ENCODE measurements at regions not wholly inside any gene's neighbourhood (a gene's known extent, or its start where the extent isn't known, plus 50 kb on each side); places are given as distances from the start of the nearest gene placed in this dataset.

DNA sequence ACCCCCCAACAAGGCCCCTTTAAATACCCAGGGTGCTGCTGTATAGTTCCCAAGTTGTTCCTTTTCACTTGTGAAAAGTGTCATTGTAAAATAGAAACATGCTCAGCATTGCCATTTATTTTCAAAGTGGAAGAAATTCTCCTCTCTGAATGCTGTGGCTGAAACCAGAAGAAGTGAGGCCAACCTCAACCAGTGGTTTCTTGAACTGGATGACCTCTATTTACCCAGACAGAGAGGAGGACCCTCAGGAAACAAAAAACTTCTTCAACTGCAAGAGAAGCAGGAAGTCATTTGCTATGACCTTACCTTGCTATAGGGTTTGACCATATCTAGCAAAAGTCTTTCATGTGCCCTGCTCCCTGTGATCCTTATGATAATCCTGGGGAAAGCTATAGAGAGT, 209.7 kb upstream of the RARB start:
- TF ChIP-seq, protein P1, sequence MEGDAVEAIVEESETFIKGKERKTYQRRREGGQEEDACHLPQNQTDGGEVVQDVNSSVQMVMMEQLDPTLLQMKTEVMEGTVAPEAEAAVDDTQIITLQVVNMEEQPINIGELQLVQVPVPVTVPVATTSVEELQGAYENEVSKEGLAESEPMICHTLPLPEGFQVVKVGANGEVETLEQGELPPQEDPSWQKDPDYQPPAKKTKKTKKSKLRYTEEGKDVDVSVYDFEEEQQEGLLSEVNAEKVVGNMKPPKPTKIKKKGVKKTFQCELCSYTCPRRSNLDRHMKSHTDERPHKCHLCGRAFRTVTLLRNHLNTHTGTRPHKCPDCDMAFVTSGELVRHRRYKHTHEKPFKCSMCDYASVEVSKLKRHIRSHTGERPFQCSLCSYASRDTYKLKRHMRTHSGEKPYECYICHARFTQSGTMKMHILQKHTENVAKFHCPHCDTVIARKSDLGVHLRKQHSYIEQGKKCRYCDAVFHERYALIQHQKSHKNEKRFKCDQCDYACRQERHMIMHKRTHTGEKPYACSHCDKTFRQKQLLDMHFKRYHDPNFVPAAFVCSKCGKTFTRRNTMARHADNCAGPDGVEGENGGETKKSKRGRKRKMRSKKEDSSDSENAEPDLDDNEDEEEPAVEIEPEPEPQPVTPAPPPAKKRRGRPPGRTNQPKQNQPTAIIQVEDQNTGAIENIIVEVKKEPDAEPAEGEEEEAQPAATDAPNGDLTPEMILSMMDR (conservative IDR thresholded peaks at IDR 0.05; ENCODE audit: low read length) = no peak
- DNase-seq (ENCODE audit: low read depth) = no peak
- H3K4me3 ChIP-seq (ENCODE audit: low read length) = no peak overlapping the region

DNA sequence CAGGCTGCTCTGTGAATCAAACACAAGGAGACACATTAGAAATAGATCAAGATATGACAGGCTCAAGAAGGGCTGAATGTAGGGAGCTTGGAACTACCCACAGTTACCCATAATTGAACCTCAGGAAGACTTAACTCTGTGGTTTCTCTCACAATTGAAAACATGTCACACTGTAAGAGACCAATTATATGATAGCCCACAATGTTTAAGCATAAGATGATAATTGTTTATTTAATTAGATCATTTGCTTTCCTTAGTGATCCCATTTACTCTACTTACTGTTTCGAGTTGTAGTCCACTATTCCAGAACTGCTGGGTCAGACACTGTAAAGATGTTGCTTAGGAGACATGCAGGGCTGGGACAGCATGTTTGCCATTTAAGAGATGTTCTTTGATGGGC, 201.3 kb upstream of the RARB start:
- no peak overlapping the region for H3K4me3 ChIP-seq (ENCODE audit: low read length)
- TF ChIP-seq, protein P1 (conservative IDR thresholded peaks at IDR 0.05; ENCODE audit: low read length) = no peak
- no peak for DNase-seq (ENCODE audit: low read depth)

DNA sequence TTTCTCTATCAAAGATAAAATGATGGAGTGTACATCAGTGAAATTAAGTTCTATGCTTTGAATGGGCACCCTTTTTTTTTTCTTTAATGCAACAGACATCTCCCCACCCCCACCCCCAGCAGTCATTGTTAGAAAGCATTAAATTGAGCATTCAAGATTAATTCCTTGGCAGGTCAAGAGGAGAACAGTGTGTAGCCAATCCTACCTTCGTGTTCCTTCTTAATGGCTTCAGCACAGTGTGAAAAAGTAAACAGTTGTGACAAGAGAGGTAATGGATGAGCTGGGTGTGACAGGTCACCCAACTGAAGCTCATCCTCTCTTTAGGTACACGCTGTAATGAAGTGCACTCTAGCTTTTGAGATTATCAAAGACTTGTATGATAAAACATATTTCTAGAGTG, 198.5 kb upstream of the RARB start:
- H3K4me3 ChIP-seq (ENCODE audit: low read length) = no peak overlapping the region
- TF ChIP-seq, protein P1 (conservative IDR thresholded peaks at IDR 0.05; ENCODE audit: low read length) = no peak
- DNase-seq (ENCODE audit: low read depth) = no peak

DNA sequence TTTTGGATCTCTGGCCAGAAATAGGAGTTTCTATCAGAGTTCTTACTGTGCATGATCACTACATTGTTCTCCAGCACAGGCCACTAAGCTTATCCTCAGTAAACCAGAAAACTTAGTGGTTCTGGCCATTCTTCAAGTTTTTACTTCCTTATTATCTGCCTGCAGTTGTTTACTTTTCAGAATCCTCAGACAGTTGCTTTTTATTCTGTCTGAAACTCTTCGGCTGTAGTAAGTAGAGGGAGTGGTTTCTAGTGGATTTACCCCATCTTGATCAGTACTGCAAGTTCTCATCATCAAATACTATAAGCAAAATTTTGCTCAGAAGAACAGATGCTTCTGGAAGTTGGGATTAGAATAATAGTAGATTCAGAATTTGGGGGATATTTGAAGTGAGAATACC, 193.0 kb upstream of the RARB start:
- TF ChIP-seq, protein P1 (conservative IDR thresholded peaks at IDR 0.05; ENCODE audit: low read length) = no peak
- no peak overlapping the region for H3K4me3 ChIP-seq (ENCODE audit: low read length)
- no peak for DNase-seq (ENCODE audit: low read depth)

DNA sequence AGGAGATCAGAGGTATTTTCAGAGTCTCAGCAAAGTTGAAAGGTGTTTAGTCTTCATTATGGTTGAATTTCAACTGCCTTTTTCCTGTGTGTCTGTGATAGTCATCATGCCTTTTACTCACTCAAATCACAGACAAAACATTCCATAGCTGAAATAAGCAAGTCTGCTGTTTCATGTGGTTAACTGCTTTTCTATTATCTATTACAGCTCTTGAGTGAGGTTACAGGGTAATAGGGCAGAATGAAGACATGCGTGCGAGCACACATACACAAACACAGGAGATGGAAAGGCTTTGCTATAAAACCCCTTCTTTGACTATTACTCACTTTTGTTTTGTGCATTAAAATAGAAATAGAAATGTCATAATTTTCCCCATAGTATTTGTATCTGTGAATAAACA, 192.6 kb upstream of the RARB start:
- H3K4me3 ChIP-seq (ENCODE audit: low read length) = no peak overlapping the region
- DNase-seq (ENCODE audit: low read depth) = no peak
- TF ChIP-seq, protein P1 (conservative IDR thresholded peaks at IDR 0.05; ENCODE audit: low read length) = no peak

DNA sequence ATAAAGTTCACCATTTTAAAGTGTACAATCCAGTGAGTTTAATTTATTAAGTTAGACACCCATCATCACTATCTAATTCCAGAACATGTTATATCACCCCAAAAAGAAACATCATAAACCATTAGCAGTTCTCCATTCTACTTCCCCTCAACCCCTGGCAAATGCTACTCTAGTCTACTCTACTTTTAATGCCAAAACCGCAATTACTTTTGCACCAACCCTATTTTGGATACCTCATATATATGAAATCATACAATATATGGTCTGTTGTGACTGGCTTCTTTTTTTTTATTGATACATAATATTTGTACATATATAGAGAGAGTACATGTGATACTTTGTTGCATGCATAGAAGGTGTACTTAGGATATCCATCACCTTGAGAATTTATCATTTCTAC, 190.5 kb upstream of the RARB start:
- TF ChIP-seq, protein P1 (conservative IDR thresholded peaks at IDR 0.05; ENCODE audit: low read length) = no peak
- no peak for DNase-seq (ENCODE audit: low read depth)
- H3K4me3 ChIP-seq (ENCODE audit: low read length) = no peak overlapping the region

DNA sequence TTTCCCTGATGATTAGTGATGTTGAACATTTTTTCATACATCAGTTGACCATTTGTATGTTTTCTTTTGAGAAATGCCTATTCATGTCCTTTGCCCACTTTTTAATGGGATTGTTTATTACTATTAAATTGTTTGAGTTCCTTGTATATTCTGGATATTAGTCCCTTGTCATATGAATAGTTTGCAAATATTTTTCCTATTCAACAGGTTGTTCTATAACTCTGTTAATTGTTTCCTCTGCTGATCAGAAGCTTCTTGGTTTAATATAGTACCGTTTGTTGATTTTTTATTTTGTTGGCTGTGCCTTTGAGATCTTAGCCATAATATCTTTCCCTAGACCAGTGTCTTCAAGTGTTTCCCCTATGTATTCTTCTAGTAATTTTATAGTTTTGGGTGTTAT, 189.0 kb upstream of the RARB start:
- TF ChIP-seq, protein P1 (conservative IDR thresholded peaks at IDR 0.05; ENCODE audit: low read length) = no peak
- DNase-seq (ENCODE audit: low read depth) = no peak
- H3K4me3 ChIP-seq (ENCODE audit: low read length) = no peak overlapping the region

Measured in AG10803 (cell line).